ENCODE measurements at regions not wholly inside any gene's neighbourhood (a gene's known extent, or its start where the extent isn't known, plus 50 kb on each side); places are given as distances from the start of the nearest gene placed in this dataset.

- Histone ChIP-seq H2AFZ (ENCODE audit: low read depth) (no peak overlapping the region), H3F3A (replicated peaks; ENCODE audit: insufficient read depth) (no peaks in the 10 kb centered on the region), H3K79me2 (ENCODE audit: insufficient read depth) (no peaks in the 10 kb centered on the region), H3K4me2 (no peak overlapping the region), H3K9ac (no peak overlapping the region), H3K27ac (ENCODE audit: low read depth in 2 of 2, low read length in 1 of 2) (no peak overlapping the region), H3K4me3 (ENCODE audit: low read depth in 2 of 2, low read length in 1 of 2) (no peak overlapping the region), H3K36me3 (replicated peaks in 1 of 2; ENCODE audit: control insufficient read depth in 1 of 2, insufficient read depth in 2 of 2, low read length in 1 of 2) (no peaks in the 10 kb centered on the region), H3K4me1 (ENCODE audit: control insufficient read depth in 1 of 2, insufficient read depth in 2 of 2, low read depth in 1 of 2, low read length in 1 of 2) (no peaks in the 10 kb centered on the region), H3K9me3 (no peaks in the 10 kb centered on the region), H3K27me3 (ENCODE audit: insufficient read depth) (no peaks in the 10 kb centered on the region; the same call in 1 of the 2 replicates), H4K20me1 (ENCODE audit: insufficient read depth) (no peaks in the 10 kb centered on the region), H3K9me2 (no peaks in the 10 kb centered on the region)
- TF ChIP-seq TEAD4 (IDR thresholded peaks at IDR 0.05; ENCODE audit: borderline replicate concordance, insufficient read depth) (no peak), MEF2A (IDR thresholded peaks at IDR 0.05; ENCODE audit: borderline replicate concordance, low read depth) (no peak), RAD21 (IDR thresholded peaks at IDR 0.05; ENCODE audit: low read length) (no peak), REST (IDR thresholded peaks at IDR 0.05; ENCODE audit: low read depth, low read length) (no peak), MXI1 (IDR thresholded peaks at IDR 0.05; ENCODE audit: low read depth, low read length) (no peak), NFIC (IDR thresholded peaks at IDR 0.05; ENCODE audit: borderline replicate concordance) (no peak), IRF3 (IDR thresholded peaks at IDR 0.05; ENCODE audit: low read depth, low read length) (no peak), FOXM1 (IDR thresholded peaks at IDR 0.05; ENCODE audit: low read depth) (no peak), RFX5 (IDR thresholded peaks at IDR 0.05; ENCODE audit: low read length) (no peak), TAF1 (IDR thresholded peaks at IDR 0.05; ENCODE audit: borderline replicate concordance, low read depth, low read length) (no peak), POLR2AphosphoS5 (IDR thresholded peaks at IDR 0.05; ENCODE audit: low read depth, low read length) (no peak), RXRA (IDR thresholded peaks at IDR 0.05; ENCODE audit: borderline replicate concordance, low read depth) (no peak), ELF1 (IDR thresholded peaks at IDR 0.05) (no peak), USF1 (IDR thresholded peaks at IDR 0.05; ENCODE audit: borderline replicate concordance, low read depth) (no peak), EP300 (IDR thresholded peaks at IDR 0.05; ENCODE audit: borderline replicate concordance in 1 of 2, low read depth in 1 of 2, low read length in 1 of 2) (no peak), SIN3A (IDR thresholded peaks at IDR 0.05; ENCODE audit: borderline replicate concordance, low read depth, low read length) (no peak), YY1 (IDR thresholded peaks at IDR 0.05; ENCODE audit: low read depth) (no peak), NRF1 (IDR thresholded peaks at IDR 0.05; ENCODE audit: low read depth, low read length) (no peak), CHD2 (IDR thresholded peaks at IDR 0.05; ENCODE audit: low read length, partially characterized antibody) (no peak)
- 80% methylated on average over 6 of the region's 6 CpGs for WGBS (ENCODE audit: low lambda C conversion rate)
- ChIA-PET POLR2A (no interaction called here), CTCF (interaction anchor here (1.0 kb wide), 2 partner anchors 11 to 88 kb away, joined by 3 read pairs; no protein-coding TSS in a partner anchor)
- no peak for DNase-seq
Observed at GRCh38 chr1:31510304-31510703, 66.0 kb upstream of the TINAGL1 start.

Data from SK-N-SH (cell line).